Adipocyte (in vitro differentiated cells): ENCODE measurements at regions not wholly inside any gene's neighbourhood (a gene's known extent, or its start where the extent isn't known, plus 50 kb on each side); places are given as distances from the start of the nearest gene placed in this dataset.
A peak's percentile ranks its signal among the peaks of the same experiment; 100 is the strongest.

ENCODE experiments used
- DNase-seq: peaks from one replicate; pipeline ENCODE4 v3.0.0-alpha.2; 2015; ENCODE audit warnings: low read depth
- H3K27me3 ChIP-seq: replicated peaks from 2 replicates; pipeline ENCODE4 v1.7.0; 2013; ENCODE audit warnings: mild to moderate bottlenecking, low read length, moderate library complexity; ENCODE audit not compliant: control insufficient read depth, insufficient read depth
- H3K36me3 ChIP-seq: 2 replicates; pipeline ENCODE4 v1.7.0; 2013; ENCODE audit warnings: low read length, mild to moderate bottlenecking, moderate library complexity; ENCODE audit not compliant: control insufficient read depth, insufficient read depth, severe bottlenecking
- H3K4me1 ChIP-seq: 2 replicates; pipeline ENCODE4 v1.7.0; 2013; ENCODE audit warnings: mild to moderate bottlenecking, low read length, moderate library complexity; ENCODE audit not compliant: control insufficient read depth, insufficient read depth
- H3K4me3 ChIP-seq: 2 replicates; pipeline ENCODE4 v1.7.0; 2013; ENCODE audit warnings: mild to moderate bottlenecking, low read length, moderate library complexity
- H3K9ac ChIP-seq: 2 replicates; pipeline ENCODE4 v1.7.0; 2013; ENCODE audit warnings: mild to moderate bottlenecking, low read length, moderate library complexity
- H3K9me3 ChIP-seq: 2 replicates; pipeline ENCODE4 v1.7.0; 2013; ENCODE audit warnings: mild to moderate bottlenecking, low read length, moderate library complexity; ENCODE audit not compliant: control insufficient read depth

GRCh38 chr4:99763635-99764101, 53.0 kb upstream of the DAPP1 start:
- DNase-seq = peak; percentile 90
- Histone ChIP-seq H3K4me3 (no peak overlapping the region), H3K9ac (no peak overlapping the region), H3K9me3 (peaks cover 2% of the 10 kb centered on the region), H3K4me1 (peaks cover 23% of the 10 kb centered on the region), H3K27me3 (no peaks in the 10 kb centered on the region), H3K36me3 (no peaks in the 10 kb centered on the region)

- no peak for DNase-seq
- H3K9me3 ChIP-seq = peaks cover 2% of the 10 kb centered on the region
These were observed 53.9 kb upstream of the DAPP1 start for GRCh38 chr4:99762728-99763127.

GRCh38 chr4:99759988-99760387, 56.6 kb upstream of the DAPP1 start:
- H3K36me3 ChIP-seq = no peaks in the 10 kb centered on the region
- no peak overlapping the region for H3K9ac ChIP-seq
- H3K4me3 ChIP-seq = no peak overlapping the region
- peaks cover 34% of the 10 kb centered on the region for H3K4me1 ChIP-seq
- H3K9me3 ChIP-seq = peaks cover under 1% of the 10 kb centered on the region
- no peak for DNase-seq
- H3K27me3 ChIP-seq = no peaks in the 10 kb centered on the region

More at GRCh38 chr4:99762728-99763127, 53.9 kb upstream of the DAPP1 start:
- H3K9ac ChIP-seq = no peak overlapping the region
- H3K4me3 ChIP-seq = no peak overlapping the region
- no peaks in the 10 kb centered on the region for H3K27me3 ChIP-seq
- H3K4me1 ChIP-seq = peaks cover 23% of the 10 kb centered on the region
- H3K36me3 ChIP-seq = no peaks in the 10 kb centered on the region

- no peak overlapping the region for H3K9ac ChIP-seq
- no peaks in the 10 kb centered on the region for H3K36me3 ChIP-seq
- peaks cover 40% of the 10 kb centered on the region for H3K4me1 ChIP-seq
- no peaks in the 10 kb centered on the region for H3K9me3 ChIP-seq
- no peak overlapping the region for H3K4me3 ChIP-seq
- DNase-seq = no peak
- no peaks in the 10 kb centered on the region for H3K27me3 ChIP-seq
These were observed 57.2 kb upstream of the DAPP1 start for GRCh38 chr4:99759346-99759984.

- Histone ChIP-seq H3K36me3 (no peaks in the 10 kb centered on the region), H3K9me3 (no peaks in the 10 kb centered on the region), H3K4me1 (peaks cover 40% of the 10 kb centered on the region), H3K9ac (peak overlapping the region; percentile 10), H3K27me3 (no peaks in the 10 kb centered on the region), H3K4me3 (peak overlapping the region; percentile 52)
- peak; percentile 48 for DNase-seq
These were observed 61.2 kb upstream of the DAPP1 start for GRCh38 chr4:99755223-99755944.

- Histone ChIP-seq H3K4me1 (peaks cover 33% of the 10 kb centered on the region), H3K9ac (no peak overlapping the region), H3K4me3 (no peak overlapping the region), H3K36me3 (no peaks in the 10 kb centered on the region), H3K9me3 (no peaks in the 10 kb centered on the region), H3K27me3 (no peaks in the 10 kb centered on the region)
- peak; percentile 47 for DNase-seq
These were observed 61.9 kb upstream of the DAPP1 start for GRCh38 chr4:99754756-99755155.

GRCh38 chr4:99753931-99754330, 62.7 kb upstream of the DAPP1 start:
- H3K4me1 ChIP-seq = peaks cover 27% of the 10 kb centered on the region
- H3K4me3 ChIP-seq = no peak overlapping the region
- DNase-seq = no peak
- H3K9ac ChIP-seq = no peak overlapping the region
- no peaks in the 10 kb centered on the region for H3K27me3 ChIP-seq
- no peaks in the 10 kb centered on the region for H3K9me3 ChIP-seq
- H3K36me3 ChIP-seq = no peaks in the 10 kb centered on the region

GRCh38 chr4:99749445-99750391, 66.9 kb upstream of the DAPP1 start:
- no peaks in the 10 kb centered on the region for H3K9me3 ChIP-seq
- H3K4me1 ChIP-seq = peaks cover 13% of the 10 kb centered on the region
- no peak overlapping the region for H3K9ac ChIP-seq
- H3K4me3 ChIP-seq = no peak overlapping the region
- peaks cover 3% of the 10 kb centered on the region for H3K27me3 ChIP-seq
- no peak for DNase-seq
- H3K36me3 ChIP-seq = no peaks in the 10 kb centered on the region

- no peaks in the 10 kb centered on the region for H3K4me1 ChIP-seq
- no peak for DNase-seq
These were observed 70.2 kb upstream of the DAPP1 start for GRCh38 chr4:99746443-99746842.

GRCh38 chr4:99736846-99737245, 79.2 kb upstream of the C4orf54 start:
- Histone ChIP-seq H3K4me3 (no peak overlapping the region), H3K36me3 (no peaks in the 10 kb centered on the region), H3K9me3 (peaks cover 17% of the 10 kb centered on the region), H3K4me1 (no peaks in the 10 kb centered on the region), H3K27me3 (peaks cover 5% of the 10 kb centered on the region), H3K9ac (no peak overlapping the region)
- DNase-seq = no peak

More at GRCh38 chr4:99746443-99746842, 70.2 kb upstream of the DAPP1 start:
- Histone ChIP-seq H3K36me3 (no peaks in the 10 kb centered on the region), H3K4me3 (no peak overlapping the region), H3K9me3 (no peaks in the 10 kb centered on the region), H3K27me3 (peaks cover 3% of the 10 kb centered on the region), H3K9ac (no peak overlapping the region)

- H3K27me3 ChIP-seq = peaks cover 5% of the 10 kb centered on the region
- H3K9ac ChIP-seq = no peak overlapping the region
- no peaks in the 10 kb centered on the region for H3K36me3 ChIP-seq
- DNase-seq = no peak
- H3K4me3 ChIP-seq = no peak overlapping the region
- peaks cover 17% of the 10 kb centered on the region for H3K9me3 ChIP-seq
- no peaks in the 10 kb centered on the region for H3K4me1 ChIP-seq
These were observed 78.2 kb upstream of the C4orf54 start for GRCh38 chr4:99735822-99736221.
